Stimulated activated naive CD4-positive, alpha-beta T cell treated with Interleukin-2 at 50 U/mL for 16 hours (primary cell): ENCODE measurements at regions not wholly inside any gene's neighbourhood (a gene's known extent, or its start where the extent isn't known, plus 50 kb on each side); places are given as distances from the start of the nearest gene placed in this dataset.

ENCODE experiments used
- DNase-seq: peaks from one replicate; lab custom pipeline; 2025; lab: John Stamatoyannopoulos, UW

GRCh38 chr7:22911889-22912288, 89.2 kb upstream of the TOMM7 start:
- DNase-seq: no peak

- no peak for DNase-seq
These were observed 87.3 kb upstream of the TOMM7 start for GRCh38 chr7:22909917-22910316.

GRCh38 chr7:22907805-22908204, 85.2 kb upstream of the TOMM7 start:
- no peak for DNase-seq

GRCh38 chr7:22900784-22901183, 78.1 kb upstream of the TOMM7 start:
- no peak for DNase-seq

- DNase-seq: no peak
These were observed 77.5 kb upstream of the TOMM7 start for GRCh38 chr7:22900101-22900500.

- no peak for DNase-seq
These were observed 74.3 kb upstream of the TOMM7 start for GRCh38 chr7:22896917-22897316.

GRCh38 chr7:22895828-22896165, 73.1 kb upstream of the TOMM7 start:
- no peak for DNase-seq

- DNase-seq: no peak
These were observed 72.6 kb upstream of the TOMM7 start for GRCh38 chr7:22895140-22895827.

GRCh38 chr7:22894546-22894945, 71.9 kb upstream of the TOMM7 start:
- no peak for DNase-seq

GRCh38 chr7:22890773-22891172, 68.1 kb upstream of the TOMM7 start:
- no peak for DNase-seq

GRCh38 chr7:22885797-22886261, 63.2 kb upstream of the TOMM7 start:
- DNase-seq: peak; percentile 53

- no peak for DNase-seq
These were observed 62.5 kb upstream of the TOMM7 start for GRCh38 chr7:22884911-22885788.

- DNase-seq: no peak
These were observed 59.5 kb upstream of the TOMM7 start for GRCh38 chr7:22882106-22882505.

- DNase-seq: no peak
These were observed 57.2 kb upstream of the TOMM7 start for GRCh38 chr7:22879709-22880306.

GRCh38 chr7:22879280-22879679, 56.6 kb upstream of the TOMM7 start:
- no peak for DNase-seq

GRCh38 chr7:22876986-22877729, 54.5 kb upstream of the TOMM7 start:
- DNase-seq: no peak

- no peak for DNase-seq
These were observed 52.8 kb upstream of the TOMM7 start for GRCh38 chr7:22875470-22875869.

GRCh38 chr7:22874904-22875303, 52.3 kb upstream of the TOMM7 start:
- no peak for DNase-seq
